ENCODE measurements at regions not wholly inside any gene's neighbourhood (a gene's known extent, or its start where the extent isn't known, plus 50 kb on each side); places are given as distances from the start of the nearest gene placed in this dataset.
A peak's percentile ranks its signal among the peaks of the same experiment; 100 is the strongest.
"Not testable (repeated sequence)": the region's sequence is repeated elsewhere in the genome, so short reads cannot be mapped to it uniquely, and the experiment has no call there.

GRCh38 chr17:63019138-63019873 is 53.3 kb downstream of the TANC2 start:
- no peak for DNase-seq (ENCODE audit: low read depth)

- DNase-seq (ENCODE audit: low read depth): no peak
Measured at GRCh38 chr17:63022567-63022966, 56.5 kb downstream of the TANC2 start.

- DNase-seq (ENCODE audit: low read depth): no peak
Measured at GRCh38 chr17:63023049-63023448, 57.0 kb downstream of the TANC2 start.

GRCh38 chr17:63024201-63024600 is 58.2 kb downstream of the TANC2 start:
- DNase-seq (ENCODE audit: low read depth): no peak

GRCh38 chr17:63024716-63025115 is 58.7 kb downstream of the TANC2 start:
- DNase-seq (ENCODE audit: low read depth): no peak

GRCh38 chr17:63025637-63026036 is 59.6 kb downstream of the TANC2 start:
- DNase-seq (ENCODE audit: low read depth): not testable (repeated sequence)

- DNase-seq (ENCODE audit: low read depth): peak; percentile 8
Measured at GRCh38 chr17:63029541-63029940, 63.5 kb downstream of the TANC2 start.

GRCh38 chr17:63032142-63032541 is 66.1 kb downstream of the TANC2 start:
- no peak for DNase-seq (ENCODE audit: low read depth)

GRCh38 chr17:63033142-63033541 is 67.1 kb downstream of the TANC2 start:
- DNase-seq (ENCODE audit: low read depth): no peak

- DNase-seq (ENCODE audit: low read depth): peak; percentile 31
Measured at GRCh38 chr17:63035271-63035670, 69.2 kb downstream of the TANC2 start.

GRCh38 chr17:63035695-63036094 is 69.7 kb downstream of the TANC2 start:
- DNase-seq (ENCODE audit: low read depth): no peak

GRCh38 chr17:63039342-63039741 is 73.3 kb downstream of the TANC2 start:
- DNase-seq (ENCODE audit: low read depth): no peak

- peak; percentile 61 for DNase-seq (ENCODE audit: low read depth)
Measured at GRCh38 chr17:63039899-63040602, 74.0 kb downstream of the TANC2 start.

GRCh38 chr17:63040816-63041215 is 74.8 kb downstream of the TANC2 start:
- no peak for DNase-seq (ENCODE audit: low read depth)

GRCh38 chr17:63041251-63041650 is 75.2 kb downstream of the TANC2 start:
- no peak for DNase-seq (ENCODE audit: low read depth)

GRCh38 chr17:63041722-63042121 is 75.7 kb downstream of the TANC2 start:
- DNase-seq (ENCODE audit: low read depth): no peak

GRCh38 chr17:63042256-63042812 is 76.3 kb downstream of the TANC2 start:
- no peak for DNase-seq (ENCODE audit: low read depth)

GRCh38 chr17:63057560-63057959 is 91.5 kb downstream of the TANC2 start:
- DNase-seq (ENCODE audit: low read depth): not testable (repeated sequence)

GRCh38 chr17:63066158-63066813 is 100.3 kb downstream of the TANC2 start:
- DNase-seq (ENCODE audit: low read depth): no peak

- DNase-seq (ENCODE audit: low read depth): no peak
Measured at GRCh38 chr17:63069245-63069644, 103.2 kb downstream of the TANC2 start.

- no peak for DNase-seq (ENCODE audit: low read depth)
Measured at GRCh38 chr17:63070031-63070430, 104.0 kb downstream of the TANC2 start.

- no peak for DNase-seq (ENCODE audit: low read depth)
Measured at GRCh38 chr17:63071797-63072196, 105.8 kb downstream of the TANC2 start.

GRCh38 chr17:63075969-63076368 is 109.9 kb downstream of the TANC2 start:
- DNase-seq (ENCODE audit: low read depth): no peak
